NCI-H146 (cell line): ENCODE measurements at regions not wholly inside any gene's neighbourhood (a gene's known extent, or its start where the extent isn't known, plus 50 kb on each side); places are given as distances from the start of the nearest gene placed in this dataset.
"Not testable (repeated sequence)": the region's sequence is repeated elsewhere in the genome, so short reads cannot be mapped to it uniquely, and the experiment has no call there.

Source experiments
- DNase-seq: peaks from one replicate; lab custom pipeline; 2025; lab: John Stamatoyannopoulos, UW

DNA sequence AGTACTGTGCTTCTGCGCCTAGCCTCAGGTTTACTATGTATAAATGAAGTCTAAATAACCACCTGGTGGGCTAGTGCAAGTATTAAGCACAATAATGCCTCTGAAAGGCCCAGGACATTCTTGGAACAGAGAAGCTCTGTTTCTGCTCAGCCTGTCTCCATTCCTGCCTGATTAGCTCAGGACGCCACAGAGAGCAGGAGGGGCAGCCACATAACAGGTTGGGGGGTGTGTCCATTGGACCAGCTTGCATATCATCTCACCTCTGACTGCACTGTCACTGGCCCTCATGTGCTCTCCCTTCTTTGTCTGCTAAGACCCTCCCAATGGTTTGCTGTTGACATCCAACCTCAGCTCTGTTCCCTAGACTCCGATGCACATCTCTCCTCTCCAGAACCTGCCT lies 52.8 kb upstream of the IKZF1 start:
- DNase-seq = no peak

DNA sequence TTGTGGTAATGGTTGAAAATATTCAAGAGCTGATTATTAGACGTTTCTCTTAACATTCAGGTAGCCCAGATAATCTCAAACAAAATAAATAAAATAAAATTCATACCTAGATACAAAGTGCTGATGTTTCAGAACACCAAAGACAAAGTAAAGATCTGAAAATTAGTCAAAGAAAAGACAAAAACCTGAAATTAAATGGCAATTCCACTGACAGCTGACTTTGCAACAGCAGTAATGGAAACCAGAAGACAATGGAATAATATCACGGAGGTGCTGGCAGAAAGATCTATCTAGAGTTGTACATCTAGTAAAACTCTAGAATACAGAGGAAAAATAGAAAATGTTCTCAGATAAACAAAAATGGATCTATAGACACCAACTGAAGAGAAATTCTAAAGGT lies 58.0 kb upstream of the IKZF1 start:
- DNase-seq = no peak

DNA sequence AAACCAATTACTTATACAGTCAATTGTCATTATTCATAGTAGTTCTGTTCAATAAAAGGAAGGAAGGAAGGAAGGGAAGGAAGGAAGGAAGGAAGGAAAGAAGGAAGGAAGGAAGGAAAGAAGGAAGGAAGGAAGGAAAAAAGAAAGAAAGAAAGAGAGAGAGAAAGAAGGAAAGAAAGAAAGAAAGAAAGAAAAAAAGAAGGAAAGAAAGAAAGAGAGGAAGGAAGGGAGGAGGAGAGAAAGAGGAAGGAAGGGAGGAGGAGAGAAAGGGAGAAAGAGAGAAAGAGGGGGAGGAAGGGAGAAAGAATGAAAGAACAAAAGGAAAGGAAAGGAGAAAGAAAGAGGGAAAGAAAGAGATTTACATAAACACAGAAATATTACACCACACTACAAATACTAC lies 62.4 kb upstream of the IKZF1 start:
- DNase-seq = not testable (repeated sequence)

DNA sequence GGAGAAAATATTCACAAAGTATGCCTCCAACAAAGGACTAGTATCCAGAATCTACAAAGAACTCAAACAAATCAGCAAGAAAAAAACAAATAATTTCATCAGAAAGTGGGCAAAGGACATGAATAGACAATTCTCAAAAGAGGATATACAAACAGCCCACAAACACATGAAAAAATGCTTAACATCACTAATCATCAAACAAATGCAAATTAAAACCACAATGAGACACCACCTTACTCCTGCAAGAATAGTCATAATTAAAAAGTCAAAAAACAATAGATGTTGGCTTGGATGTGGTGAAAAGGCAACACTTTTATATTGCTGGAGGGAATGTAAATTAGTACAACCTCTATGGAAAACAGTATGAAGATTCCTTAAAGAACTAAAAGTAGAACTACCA lies 63.8 kb upstream of the IKZF1 start:
- not testable (repeated sequence) for DNase-seq

DNA sequence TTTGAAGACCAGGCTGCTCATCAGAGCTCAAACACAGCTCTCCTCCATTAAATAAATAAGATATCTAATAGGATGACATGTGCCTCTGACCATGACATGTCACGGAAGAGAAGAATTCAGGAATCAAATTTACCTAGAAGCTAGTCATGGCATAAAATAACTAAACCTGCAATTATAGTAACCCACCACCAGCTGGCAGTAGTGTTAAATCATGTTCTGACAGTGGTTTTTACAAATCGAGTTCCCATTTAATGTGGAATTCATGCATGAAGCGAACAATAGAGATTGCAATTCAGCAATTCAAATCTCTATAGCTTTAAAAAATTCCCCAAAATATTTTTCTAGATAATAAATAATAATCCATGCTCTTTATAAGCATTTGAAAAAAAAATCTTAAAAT lies 74.6 kb upstream of the IKZF1 start:
- no peak for DNase-seq

DNA sequence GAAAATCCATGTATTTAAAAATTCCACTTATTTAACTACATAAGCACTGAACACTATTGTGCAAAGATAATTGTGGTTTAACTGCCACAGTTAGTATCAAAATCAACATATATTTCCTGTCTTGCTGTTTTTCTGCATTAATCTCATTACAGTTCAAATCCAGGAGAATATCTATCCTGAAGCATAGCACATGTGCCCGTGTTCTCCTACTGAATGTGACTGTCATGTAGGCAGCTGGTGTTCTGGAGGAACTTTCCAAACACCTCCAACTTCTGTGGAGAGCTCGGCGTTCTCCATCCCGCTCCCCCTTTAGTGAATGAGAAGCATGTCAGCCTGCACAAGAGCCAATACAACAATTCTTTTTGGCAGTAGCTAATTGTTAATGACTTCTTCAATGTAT lies 76.4 kb upstream of the IKZF1 start:
- no peak for DNase-seq

DNA sequence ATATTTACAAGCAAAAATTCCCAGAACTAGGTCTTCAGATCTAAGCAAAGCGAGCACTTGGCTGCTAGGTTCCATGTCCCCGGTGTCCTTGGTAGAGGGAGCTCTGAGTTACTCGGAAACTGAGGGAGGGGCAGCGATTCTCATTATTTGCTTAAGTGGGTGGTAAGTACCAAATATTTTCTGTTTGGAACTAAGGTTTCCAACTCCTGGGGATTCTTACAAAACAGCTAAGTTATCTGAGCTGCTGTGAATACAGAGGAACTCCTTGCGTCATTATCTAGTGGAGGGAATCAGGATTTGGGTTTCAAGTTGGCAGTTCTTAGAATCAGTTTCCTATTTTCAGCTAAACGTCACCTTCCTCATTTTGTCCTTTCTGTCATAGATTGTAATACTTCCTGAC lies 76.8 kb upstream of the IKZF1 start:
- no peak for DNase-seq

DNA sequence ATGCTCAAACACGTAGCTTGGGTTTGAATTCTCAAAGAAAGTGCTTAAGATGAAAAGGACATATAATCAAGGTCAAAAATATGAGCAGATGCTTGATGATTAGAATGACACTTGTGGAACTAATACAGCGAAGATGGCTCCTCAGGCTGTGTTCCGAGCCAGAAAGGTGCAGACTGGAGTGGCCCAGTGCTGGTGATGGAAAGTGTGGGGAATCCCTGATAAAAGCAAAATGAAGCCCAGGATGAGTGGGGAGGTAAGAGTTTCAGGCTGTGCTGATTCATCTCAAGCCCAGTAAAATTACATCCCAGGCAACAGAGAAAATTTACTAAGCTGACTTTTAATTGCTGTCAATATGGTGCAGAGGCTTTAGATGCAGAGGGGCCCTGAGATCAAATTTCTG lies 77.8 kb upstream of the IKZF1 start:
- no peak for DNase-seq

DNA sequence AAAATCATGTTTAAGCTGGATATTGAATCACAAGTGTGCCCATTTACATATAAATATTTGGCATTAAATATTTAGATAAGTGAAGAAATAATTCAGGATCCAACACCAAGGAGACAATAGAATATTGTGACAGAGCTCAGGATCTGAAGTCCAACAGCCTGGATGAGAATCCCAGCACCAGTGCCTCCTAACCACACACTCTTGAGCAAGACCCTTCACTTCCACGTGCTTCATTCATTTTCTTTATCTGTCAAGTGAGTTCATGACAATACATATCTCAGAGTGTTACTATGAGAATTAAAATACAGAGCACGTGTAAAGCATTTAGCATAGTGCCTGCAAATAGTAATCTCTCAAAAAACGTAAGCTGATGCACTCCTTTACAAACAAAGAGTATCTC lies 78.4 kb upstream of the IKZF1 start:
- no peak for DNase-seq

DNA sequence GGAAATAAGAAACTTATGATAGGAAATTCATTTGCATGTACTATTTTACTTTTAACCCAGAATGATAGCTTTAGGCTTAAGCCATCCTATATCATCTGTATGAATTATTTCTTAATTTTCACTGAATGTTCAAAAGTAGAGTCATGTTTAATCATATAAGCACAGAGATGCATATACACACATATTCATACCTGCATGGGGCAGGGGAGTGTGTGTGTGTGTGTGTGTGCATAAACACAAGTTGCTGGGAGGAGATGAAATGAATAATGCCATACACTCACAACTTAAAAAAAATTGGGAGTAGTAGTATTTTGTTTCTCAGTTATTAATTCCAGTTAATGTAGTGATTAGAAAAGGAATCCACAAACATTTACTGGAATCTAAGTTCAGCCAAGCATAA lies 83.1 kb upstream of the IKZF1 start:
- no peak for DNase-seq

DNA sequence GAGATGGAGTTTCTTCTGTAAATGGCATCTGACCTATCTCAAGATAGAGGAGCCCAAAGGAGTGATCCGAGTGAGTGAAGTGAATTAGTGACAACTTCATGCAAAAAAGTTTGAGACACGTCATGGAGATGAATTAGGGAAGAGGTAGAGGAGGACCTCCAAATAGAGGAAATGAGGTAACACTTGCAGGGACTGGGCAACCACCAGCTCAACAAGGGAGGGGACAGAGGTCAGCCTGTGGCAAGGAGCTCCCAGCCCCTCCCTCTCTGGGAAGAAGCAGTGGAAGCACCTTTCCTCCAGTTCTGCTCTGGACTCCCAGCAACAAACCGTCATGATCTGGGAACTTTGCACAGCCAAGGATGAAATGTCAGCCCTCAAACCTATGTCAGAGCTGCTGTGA lies 83.5 kb upstream of the IKZF1 start:
- no peak for DNase-seq

DNA sequence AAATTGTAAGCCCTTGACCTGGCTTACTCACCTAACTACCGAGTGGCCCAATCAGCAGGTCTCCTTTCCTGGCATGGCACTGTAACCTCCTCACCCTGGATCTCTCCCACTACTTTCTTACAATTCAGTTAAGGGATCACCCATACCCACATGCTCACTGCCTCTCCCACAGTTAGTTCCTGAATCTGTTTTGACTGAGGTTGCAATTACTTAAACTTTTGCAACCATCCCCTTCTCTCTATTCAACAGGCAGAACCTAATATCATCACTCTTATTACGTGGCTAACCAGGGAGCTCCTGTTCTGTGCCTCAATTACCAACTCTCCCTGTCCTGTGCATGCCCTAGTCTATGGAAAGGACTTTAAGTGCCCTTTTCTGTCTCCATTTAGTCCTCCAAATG lies 84.2 kb upstream of the IKZF1 start:
- DNase-seq = no peak

DNA sequence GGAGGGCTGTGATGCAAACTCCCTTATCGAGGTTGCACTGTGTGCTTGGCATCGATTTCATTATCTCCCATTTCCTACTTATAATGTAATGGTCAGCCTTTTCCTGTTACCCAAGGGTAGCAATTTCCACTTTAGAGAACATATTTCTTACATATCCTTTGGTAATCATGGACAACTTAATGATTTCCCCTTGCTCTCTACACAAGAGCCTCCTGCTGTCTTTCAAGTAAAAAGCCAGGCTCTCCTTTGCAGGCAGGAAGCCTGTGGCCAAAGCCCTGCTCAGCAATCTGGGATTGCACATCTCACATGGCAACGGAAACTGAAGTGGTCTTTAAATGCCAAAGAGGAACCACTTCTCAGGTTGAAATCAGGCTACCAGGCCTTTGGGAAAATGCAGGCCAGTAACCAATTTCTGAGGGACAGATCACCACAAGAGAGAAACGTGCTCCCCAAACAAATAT lies 86.7 kb upstream of the IKZF1 start:
- no peak for DNase-seq

DNA sequence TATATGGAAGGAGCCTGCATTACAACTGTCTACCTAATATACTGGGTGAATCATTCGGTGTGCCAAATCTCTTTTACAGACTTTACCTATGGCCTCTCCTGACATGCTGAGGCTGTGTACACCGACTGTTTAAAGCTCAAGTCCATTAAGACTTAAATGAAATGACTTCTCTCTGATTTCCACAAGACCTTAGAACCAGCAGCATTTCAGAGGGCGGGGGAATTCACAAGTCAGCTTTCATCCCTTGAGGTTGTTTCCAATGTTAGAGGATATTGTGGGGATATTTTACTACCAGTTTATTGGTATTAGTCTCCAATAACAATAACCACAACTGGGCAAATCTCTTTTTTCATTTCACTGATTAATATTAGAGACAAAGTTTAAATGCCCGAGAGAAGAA lies 87.1 kb upstream of the IKZF1 start:
- DNase-seq = no peak

DNA sequence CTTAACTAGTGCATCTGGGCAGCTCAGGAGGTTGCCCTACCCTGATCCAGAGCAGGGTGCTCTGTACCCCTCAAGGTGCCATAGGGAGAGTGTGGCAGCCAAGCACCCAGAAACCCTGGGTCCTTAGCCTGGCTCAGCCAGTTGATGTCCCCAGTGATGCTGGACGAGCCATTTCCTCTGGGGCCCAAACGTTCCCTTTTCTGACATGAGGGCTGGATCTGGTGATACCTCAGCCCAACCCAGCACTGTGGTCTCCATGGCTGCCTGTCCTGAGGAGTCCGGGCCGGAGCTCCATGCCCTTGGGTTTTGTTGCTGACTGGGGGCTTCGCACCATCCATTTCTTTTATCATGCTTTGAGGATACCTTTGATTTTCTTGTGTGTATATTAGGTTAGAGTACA lies 87.9 kb upstream of the IKZF1 start:
- DNase-seq = no peak

DNA sequence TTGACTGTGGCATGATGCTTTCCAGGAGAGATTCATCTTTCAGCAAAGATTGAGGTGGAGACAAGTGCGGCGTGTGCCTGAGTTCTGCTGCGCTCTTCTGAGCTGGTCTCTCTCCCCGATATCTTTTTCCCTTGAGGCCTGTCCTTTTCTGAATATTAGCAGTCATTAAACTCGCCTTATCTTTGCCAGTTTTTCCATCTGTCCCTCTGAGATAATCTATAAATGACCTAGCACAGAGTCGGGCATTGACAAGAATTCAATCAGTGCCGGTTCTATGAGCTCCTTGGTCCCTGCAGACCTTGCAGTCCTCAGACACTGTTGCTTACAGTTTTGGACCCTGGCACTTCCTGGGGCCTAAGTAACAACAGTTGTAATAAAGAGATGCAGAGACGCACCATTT lies 89.7 kb upstream of the IKZF1 start:
- DNase-seq = no peak

DNA sequence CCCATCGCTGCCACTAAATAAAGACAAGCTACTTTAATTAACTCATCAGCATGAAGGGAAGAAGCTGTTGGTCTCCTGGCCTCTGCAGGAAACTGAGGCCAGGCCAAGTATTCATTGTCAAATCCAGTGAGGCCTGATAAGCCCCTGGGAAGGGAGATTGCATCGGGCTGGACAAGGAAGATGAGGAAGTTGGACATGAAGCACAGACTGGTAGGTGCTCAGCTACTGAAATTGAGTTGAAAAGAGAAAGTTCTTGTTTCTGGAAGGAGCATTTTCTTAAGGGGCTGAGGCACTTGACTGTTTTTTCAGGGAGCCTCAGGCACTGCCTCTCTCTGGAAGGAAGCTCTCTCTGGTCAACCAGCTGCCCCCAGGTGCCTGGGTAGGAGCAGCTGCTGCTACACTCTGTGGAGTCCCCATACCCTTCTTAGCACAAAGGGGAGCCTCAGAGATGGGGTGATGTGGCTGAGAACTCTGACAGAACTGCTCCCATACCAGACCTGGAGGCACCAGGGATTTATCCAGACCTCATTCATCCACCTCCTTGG lies 90.3 kb upstream of the IKZF1 start:
- no peak for DNase-seq

DNA sequence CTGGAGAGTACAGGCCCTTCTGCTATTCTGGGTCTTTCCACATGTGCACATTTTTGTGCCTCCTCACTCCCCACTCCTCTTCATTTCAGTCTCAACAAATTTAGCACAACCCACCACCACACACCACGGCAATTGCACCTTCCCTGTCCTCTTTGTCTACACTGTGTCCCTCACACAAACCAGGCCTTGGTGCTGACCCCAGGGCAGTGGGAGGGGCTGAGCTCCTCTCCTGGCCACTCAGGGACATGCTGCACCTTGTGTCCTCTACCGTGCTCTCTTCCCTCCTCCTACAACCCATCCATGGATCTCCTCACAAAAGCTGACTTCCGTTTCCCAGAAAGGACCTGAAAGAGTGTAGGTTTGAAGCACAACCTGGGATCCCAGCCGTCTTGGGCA lies 90.9 kb upstream of the IKZF1 start:
- no peak for DNase-seq

DNA sequence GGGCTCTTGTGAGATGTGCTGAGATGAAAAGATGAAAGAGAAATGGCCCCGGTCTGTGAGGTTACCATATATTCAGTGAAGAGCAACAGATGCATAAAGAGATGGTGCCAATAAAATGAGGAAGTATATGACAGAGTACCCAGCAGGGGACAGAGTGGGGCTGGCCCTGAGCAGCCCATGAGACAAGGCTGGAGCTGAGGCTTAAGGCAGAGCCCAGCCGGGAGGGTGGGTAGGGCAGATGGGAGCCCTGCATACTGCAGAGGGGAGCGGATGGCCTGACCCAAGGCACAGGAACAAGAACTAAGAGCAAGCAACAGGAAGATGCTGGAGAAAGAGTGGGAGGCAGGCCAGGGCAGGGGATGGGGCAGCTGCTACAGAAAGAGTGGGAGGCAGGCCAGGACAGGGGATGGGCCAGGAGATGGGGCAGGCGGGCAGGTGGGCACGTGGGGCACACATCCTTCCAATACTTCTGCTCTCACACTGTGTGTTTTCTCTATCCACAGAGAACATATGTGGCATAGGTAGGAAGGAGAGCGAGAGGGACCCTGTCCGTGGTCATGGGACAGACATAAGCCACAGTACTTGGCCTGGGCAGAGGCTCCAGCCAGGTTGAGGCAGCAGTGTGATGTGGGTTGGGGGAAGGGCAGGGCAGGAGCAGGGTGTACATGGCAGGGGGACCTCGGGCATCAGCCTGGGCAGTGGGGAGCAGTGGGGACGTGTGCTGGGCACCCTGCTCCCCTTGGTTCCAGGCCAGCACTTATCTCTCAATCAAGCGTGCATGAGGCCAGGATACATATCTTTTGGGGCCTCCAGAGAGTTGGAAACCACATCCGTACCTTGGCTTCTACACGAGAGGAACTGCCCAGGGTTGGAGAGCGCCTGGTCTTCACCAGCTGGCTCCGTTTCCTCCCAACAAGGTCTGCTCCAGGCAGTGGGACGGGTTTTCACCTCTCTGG lies 91.6 kb upstream of the IKZF1 start:
- no peak for DNase-seq

DNA sequence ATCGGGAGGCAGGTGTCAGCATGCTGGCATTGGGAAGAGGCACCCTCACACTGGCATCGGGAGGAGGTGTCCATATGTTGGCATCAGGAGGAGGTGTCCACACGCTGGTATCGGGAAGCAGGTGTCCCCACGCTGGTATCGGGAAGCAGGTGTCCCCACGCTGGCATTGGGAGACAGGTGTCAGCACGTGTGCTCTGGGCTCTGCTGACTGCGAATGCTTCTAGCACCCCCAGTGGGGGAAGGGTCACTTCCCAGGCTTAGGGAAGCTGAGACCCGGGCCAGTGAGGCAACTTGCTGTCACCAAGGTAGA lies 92.5 kb upstream of the IKZF1 start:
- no peak for DNase-seq

DNA sequence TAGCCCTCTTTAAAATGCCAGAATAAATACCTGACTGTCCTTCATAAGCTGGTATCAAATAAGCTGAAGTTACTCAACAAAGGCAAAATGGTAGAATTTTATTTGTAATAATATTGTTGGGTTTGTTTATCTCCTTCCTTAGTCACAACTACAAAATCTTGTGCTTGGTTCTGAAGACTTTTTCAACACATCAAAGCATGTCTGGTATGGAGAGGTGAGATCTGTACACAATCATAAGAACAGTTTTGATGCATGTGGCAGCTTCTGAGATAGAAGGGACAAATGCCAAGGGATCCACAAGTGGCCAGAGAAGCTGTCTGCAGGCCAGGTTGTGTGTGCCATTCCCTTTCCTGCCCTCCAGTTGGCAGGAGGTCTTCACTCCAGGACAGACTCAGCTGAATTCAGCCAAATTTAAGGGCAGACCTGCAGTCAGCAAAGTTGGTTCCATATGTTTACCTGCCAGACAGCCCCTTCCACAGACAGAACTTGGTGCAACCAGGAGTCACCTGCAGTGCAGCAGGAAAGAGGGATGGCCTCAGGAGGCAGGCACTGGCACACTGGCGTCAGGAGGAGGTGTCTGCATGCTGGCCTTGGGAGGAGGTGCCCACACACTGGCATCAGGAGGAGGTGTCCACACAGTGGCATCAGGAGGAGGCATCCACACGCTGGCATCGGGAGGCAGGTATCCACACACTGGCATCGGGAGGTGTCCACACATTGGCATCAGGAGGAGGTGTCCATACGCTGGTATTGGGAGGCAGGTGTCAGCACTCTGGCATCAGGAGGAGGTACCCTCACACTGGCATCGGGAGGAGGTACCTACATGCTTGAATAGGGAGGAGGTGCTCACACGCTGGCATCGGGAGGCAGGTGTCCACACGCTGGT lies 93.1 kb upstream of the IKZF1 start:
- no peak for DNase-seq

DNA sequence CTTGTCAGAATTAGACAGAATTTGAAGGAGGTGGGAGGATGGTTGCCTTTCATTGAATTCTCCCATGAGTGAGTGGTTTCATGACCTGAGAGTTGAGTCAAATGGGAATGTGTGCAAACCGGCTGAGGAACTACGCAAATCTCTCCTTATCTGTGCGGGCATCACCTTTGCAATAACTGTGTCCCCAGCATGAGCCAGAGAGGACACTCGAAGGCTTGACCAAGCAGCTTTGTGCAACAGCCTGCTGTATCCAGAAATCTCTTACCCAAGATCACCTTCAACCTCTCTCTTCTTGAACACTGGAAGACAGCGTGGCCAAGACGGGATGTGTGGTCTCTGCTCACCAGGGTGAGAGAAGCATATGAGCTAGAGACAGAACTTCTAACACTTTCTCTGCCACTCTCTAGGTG lies 93.8 kb upstream of the IKZF1 start:
- DNase-seq = no peak
